HG02610 (cell line): ENCODE measurements at regions not wholly inside any gene's neighbourhood (a gene's known extent, or its start where the extent isn't known, plus 50 kb on each side); places are given as distances from the start of the nearest gene placed in this dataset.
"Not testable (repeated sequence)": the region's sequence is repeated elsewhere in the genome, so short reads cannot be mapped to it uniquely, and the experiment has no call there.

Experiments used
- ATAC-seq: cut with Tn5 transposase; IDR thresholded peaks from one replicate; pipeline ENCODE4 v1.9.1; 2021; ENCODE audit warnings: mild to moderate bottlenecking, moderate library complexity; ENCODE audit not compliant: unreplicated experiment

GRCh38 chr12:131407221-131408035, 303.5 kb upstream of the SFSWAP start:
- ATAC-seq = no peak

- no peak for ATAC-seq
Measured at GRCh38 chr12:131408036-131408365, 302.9 kb upstream of the SFSWAP start.

GRCh38 chr12:131408484-131408883, 302.4 kb upstream of the SFSWAP start:
- no peak for ATAC-seq

GRCh38 chr12:131409211-131409610, 301.7 kb upstream of the SFSWAP start:
- no peak for ATAC-seq

GRCh38 chr12:131411827-131412226, 299.1 kb upstream of the SFSWAP start:
- not testable (repeated sequence) for ATAC-seq

GRCh38 chr12:131413006-131413405, 297.9 kb upstream of the SFSWAP start:
- no peak for ATAC-seq

DNA sequence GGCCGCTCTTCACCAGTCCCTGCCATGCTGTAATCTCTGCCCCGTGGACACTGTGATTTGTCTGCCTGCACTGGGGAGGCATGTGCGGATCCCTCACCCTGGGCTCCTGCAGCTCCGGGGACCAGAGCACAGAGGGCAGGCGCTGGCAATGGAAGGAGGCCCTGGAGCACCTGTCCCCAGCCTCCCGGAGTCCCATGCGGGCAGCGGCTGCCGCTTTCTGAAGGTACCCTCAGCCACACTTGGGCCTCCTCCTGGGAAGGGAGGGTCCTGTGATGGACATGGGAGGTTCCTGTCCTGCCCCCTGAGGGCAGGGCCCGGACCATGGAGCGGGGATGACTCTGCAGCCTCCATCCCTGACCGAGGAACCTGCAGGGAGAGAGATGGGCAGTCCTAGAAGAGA, 297.4 kb upstream of the SFSWAP start:
- no peak for ATAC-seq

DNA sequence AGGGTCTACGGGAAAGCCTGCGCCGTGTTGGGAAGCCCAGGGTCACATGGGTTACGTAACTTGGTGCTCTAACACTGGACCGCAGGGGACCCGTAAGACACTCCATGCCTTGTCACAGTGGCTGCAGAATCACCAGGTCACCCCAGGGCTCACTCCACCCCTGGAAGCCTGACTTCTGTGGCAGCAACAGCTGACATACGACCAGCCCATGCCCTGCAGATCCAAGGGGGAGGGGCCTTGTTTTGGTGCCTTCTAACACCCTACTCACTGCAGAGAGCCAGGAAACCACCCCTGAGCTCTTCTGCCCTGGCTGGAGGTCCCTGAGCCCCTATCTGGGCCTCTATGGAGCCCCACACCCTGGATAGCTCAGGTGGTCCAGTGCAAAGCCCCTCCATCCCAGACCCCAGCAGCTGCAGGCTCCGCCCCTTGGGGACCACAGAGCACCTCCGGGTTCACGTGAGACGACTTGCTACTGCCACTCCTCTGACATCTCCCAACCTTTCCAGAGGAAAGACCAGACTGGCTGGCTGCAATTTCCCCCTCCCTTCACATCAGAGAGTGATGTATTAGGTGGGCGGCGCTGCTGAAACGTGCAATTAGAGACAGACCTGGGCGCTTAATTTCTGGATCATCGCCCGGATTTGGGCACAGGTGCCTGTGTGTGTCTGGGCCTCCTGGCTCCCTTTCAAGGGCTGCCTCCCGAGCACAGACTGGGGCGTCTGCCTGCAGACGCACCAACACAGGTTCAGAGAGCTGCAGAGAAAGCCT, 296.6 kb upstream of the SFSWAP start:
- not testable (repeated sequence) for ATAC-seq

- no peak for ATAC-seq
Measured at GRCh38 chr12:131415781-131416180, 295.1 kb upstream of the SFSWAP start.

GRCh38 chr12:131418121-131418520, 292.8 kb upstream of the SFSWAP start:
- no peak for ATAC-seq

DNA sequence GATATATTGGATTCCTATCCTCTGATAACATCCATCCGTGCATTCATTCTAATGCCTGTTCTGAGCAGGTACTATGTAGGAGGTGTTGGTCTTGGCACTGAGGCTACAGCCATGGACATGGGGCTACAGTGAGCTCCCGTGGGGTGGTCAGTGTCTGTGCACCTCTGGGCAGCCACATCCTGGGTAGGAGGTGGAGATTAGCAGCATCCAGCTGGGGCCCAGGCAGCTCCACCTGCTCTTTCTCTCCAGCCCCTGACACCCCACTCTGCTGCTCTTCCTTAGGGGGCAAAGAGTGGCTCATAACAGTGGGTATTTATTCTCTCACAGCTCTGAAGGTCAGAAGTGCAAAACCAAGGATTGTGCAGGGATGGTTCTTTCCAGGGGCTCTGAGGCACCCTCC, 292.0 kb upstream of the SFSWAP start:
- no peak for ATAC-seq

GRCh38 chr12:131420867-131421447, 289.9 kb upstream of the SFSWAP start:
- ATAC-seq = no peak

DNA sequence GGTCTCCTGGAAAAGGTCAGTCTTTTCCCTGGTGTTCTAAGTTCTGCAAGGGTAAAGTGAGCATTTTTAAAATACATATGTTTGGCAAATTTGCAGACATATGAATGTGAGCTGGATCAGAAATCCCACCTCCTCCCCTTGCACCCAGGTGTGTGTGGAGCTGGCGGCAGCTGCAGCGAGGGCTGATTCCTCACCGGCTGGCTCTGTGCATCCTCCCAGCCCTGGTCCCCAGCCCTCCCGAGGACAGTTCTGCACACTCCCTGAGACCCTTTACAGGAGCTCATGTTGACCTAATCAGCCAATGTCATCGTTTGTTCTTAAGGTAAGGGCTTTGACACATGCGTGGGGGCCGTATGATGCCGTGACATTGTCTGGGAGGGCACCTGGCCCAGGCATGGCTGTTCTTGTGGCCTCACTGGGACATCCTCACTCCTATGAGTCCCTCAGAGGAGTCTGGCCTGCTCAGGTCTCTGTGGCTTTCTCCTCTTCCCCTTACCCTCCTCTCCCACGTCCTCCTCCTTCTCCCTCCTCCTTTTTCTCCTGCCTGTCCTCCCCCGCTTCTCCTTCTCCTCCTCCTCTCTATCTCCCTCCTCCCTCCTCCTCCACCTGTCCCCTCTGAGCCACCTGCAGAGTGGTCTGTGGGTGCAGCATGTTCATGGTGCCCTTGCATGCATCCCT, 289.2 kb upstream of the SFSWAP start:
- no peak for ATAC-seq

- ATAC-seq = no peak
Measured at GRCh38 chr12:131422187-131422520, 288.7 kb upstream of the SFSWAP start.

DNA sequence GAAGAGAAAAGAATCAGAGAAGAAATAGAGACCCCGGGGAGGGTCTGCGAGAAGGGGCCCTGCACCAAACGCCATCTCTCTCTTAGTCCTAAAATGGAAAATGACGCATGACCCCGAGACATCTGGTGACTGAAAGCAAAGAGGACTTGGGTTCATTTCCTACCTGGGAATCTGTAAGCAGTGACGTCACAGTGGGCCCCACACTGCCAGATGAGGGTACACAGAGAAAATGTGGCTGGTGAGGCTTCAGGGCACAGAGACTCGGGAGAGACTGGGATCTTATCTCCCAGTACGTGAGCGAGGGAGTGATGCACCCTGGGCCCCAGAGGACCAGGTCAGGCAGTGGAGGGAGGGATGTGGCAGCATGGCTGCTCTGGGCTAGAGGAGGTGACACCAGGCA, 288.1 kb upstream of the SFSWAP start:
- ATAC-seq = no peak

DNA sequence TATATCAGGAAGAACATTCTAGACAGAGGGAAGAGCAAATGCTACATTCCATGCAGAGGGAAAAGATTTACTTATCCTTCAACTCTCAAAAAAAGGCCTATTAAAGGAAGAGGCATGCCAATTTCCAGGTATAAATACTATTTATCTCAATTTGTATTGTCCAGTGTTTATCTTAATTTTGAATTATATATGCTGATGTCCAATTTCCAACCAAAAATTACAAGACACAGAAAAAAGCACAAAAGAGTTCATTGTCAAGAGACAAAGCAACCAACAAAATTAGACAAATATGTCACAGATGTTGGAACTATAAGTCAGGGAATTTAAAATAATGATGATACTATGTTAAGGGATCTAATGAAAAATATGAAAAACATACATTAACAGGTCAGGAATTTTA, 286.6 kb upstream of the SFSWAP start:
- ATAC-seq = no peak

DNA sequence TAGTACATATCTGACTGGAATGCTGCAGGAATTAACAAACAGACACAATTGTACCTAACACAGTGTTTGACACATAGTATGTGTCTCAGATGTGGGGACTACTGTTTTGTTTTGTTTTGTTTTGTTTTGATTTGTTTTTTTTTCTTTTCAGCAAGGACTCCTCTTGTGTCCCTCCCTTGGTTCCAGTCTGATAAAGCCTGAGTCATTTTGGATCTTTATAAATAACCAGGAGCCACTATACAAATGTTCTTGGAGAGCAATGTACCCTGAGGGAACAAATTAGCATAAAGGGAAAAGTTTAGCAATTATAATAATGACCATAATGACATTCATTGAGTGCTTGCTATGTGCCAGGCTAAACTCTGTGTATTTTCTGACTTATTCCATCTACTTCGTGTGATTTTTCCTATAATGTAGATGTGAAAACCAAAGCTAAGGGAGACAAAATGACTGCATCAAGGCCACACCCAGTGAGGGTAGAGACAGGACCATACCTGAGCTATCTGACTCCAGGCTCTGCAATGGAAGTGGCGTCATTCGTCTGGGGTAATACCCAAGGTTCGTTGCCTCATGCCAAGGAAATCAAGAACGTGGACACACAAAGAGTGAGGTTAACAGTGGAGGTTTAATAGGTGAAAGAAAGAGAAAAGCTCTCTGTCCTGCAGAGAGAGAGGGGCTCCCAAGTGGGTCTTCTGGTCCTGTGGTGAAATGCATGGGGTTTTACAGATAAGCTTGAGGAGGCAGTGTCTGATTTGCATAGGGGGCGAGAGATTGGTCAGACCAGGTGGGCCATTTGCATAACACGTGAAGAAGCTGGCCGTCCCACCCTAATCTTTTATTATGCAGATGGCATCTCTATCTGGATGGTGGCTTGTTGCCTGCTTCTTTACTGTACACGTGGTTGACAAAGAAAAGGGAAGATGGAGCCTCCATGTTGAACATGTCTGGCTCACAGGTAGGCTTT, 285.5 kb upstream of the SFSWAP start:
- ATAC-seq = no peak

GRCh38 chr12:131428091-131428685, 282.7 kb upstream of the SFSWAP start:
- ATAC-seq = no peak

DNA sequence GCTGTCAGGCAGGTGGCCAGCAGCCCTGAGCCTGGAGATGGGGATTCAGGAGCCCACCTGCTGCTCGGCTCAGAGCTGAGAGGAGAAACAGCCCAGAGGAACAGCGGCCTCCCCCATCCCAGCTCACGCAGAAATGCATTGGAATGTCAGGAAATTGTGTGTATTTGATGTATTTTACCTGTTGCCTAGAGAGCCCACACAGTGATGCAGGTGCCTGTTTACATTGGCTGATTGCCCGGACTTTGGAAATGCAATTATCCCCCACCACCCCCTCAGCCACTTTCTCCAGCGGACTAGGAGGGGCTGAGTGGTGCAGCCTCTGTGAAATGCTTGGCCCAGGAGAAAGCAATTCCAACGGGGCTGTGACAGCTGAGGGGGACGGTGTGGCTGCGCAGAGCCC, 281.7 kb upstream of the SFSWAP start:
- not testable (repeated sequence) for ATAC-seq

GRCh38 chr12:131429697-131430096, 281.2 kb upstream of the SFSWAP start:
- not testable (repeated sequence) for ATAC-seq
